HepG2 (cell line): ENCODE measurements at regions not wholly inside any gene's neighbourhood (a gene's known extent, or its start where the extent isn't known, plus 50 kb on each side); places are given as distances from the start of the nearest gene placed in this dataset.

Experiments used
- MAFK ChIP-seq, 2 experiments: IDR thresholded peaks in 1 of 2; conservative IDR thresholded peaks in 1 of 2; 2 replicates each; pipeline ENCODE4 v1.6.1; 2011; ENCODE audit warnings: improper control_type of control experiment in 2 of 2, low read length in 2 of 2
- ZNF766 ChIP-seq: sonication (generic); formaldehyde crosslinking; IDR thresholded peaks from 2 replicates; pipeline ENCODE4 v1.5.0; 2020; ENCODE audit warnings: missing genetic modification reagents, borderline replicate concordance

- TF ChIP-seq MAFK (conservative IDR thresholded peaks at IDR 0.05 in 1 of 2, IDR thresholded peaks at IDR 0.05 in 1 of 2; ENCODE audit: low read length in 2 of 2) (no peak), ZNF766 (no peak)
Measured at GRCh38 chr18:10094655-10095054, 180.8 kb downstream of the VAPA start.
